HepG2 (cell line): ENCODE measurements at regions not wholly inside any gene's neighbourhood (a gene's known extent, or its start where the extent isn't known, plus 50 kb on each side); places are given as distances from the start of the nearest gene placed in this dataset.

Experiments
- ATAC-seq: fragments of 200-7000 bp; cut with Tn5 transposase; 3 replicates; pipeline ENCODE4 v1.9.1; 2020; ENCODE audit warnings: mild to moderate bottlenecking, moderate library complexity
- BruUV-seq: library from RNA; stranded (reverse); fragments of 400-500 nt; replicated peaks from 2 replicates; lab custom pipeline; 2021; lab: Mats Ljungman, UMichigan
- CTCF ChIA-PET: fragments of 300-600 bp; formaldehyde crosslinking; extraction: SDS; loops from one replicate; lab custom pipeline; 2021; ENCODE audit warnings: low total read pairs, inconsistent platforms, low intra/inter-chr PET ratio; lab: Yijun Ruan, JAX
- POLR2A ChIA-PET: fragments of 350-600 bp; sonication (Branson Sonifier 250); formaldehyde crosslinking; loops from one replicate; lab custom pipeline; 2020; ENCODE audit warnings: antibody characterized with exemption, inconsistent platforms; lab: Yijun Ruan, JAX
- DNase-seq: peaks from one replicate; pipeline ENCODE4 v3.0.0-alpha.2; 2015; ENCODE audit warnings: low spot score
- FAIRE-seq: peaks from 3 replicates; lab custom pipeline; 2011; peaks lifted over from hg19 to GRCh38; lab: Jason Lieb, UNC
- H2AFZ ChIP-seq: one replicate; pipeline ENCODE4 v1.6.1; 2011; ENCODE audit warnings: low read length, inconsistent platforms
- H3K27ac ChIP-seq: fragments of 300-600 bp; 3 replicates; pipeline ENCODE4 v1.8.0; 2011; ENCODE audit warnings: mixed run types, mild to moderate bottlenecking, mixed read lengths, low read length, inconsistent platforms; ENCODE audit not compliant: insufficient read depth; ENCODE audit errors: extremely low read length
- H3K27me3 ChIP-seq, 2 experiments: fragments of 200-600 bp in 1 of 2; 2 replicates in 1 of 2; 3 replicates in 1 of 2; pipeline versions ENCODE4 v1.6.0 to v1.8.0; 2011; ENCODE audit warnings: low read length in 2 of 2, mild to moderate bottlenecking in 2 of 2, moderate library complexity in 2 of 2, inconsistent platforms in 1 of 2; ENCODE audit not compliant: insufficient read depth in 2 of 2, control insufficient read depth in 1 of 2
- H3K36me3 ChIP-seq, 2 experiments: fragments of 200-600 bp in 1 of 2; replicated peaks in 1 of 2; 2 replicates in 1 of 2; 3 replicates in 1 of 2; pipeline versions ENCODE4 v1.5.1 to v1.8.0; 2011; ENCODE audit warnings: low read length in 2 of 2, inconsistent platforms in 1 of 2; ENCODE audit not compliant: insufficient read depth in 2 of 2, control insufficient read depth in 1 of 2
- H3K4me1 ChIP-seq: 2 replicates; pipeline ENCODE4 v1.5.1; 2012; ENCODE audit warnings: low read length, inconsistent platforms; ENCODE audit not compliant: insufficient read depth
- H3K4me2 ChIP-seq: 2 replicates; pipeline ENCODE4 v1.6.0; 2011; ENCODE audit warnings: low read depth, low read length, inconsistent platforms
- H3K4me3 ChIP-seq, 3 experiments: fragments of 200-600 bp in 1 of 3; sonication (generic), shearing (Covaris generic) in 1 of 3; replicated peaks in 1 of 3; 2 replicates each; pipeline ENCODE4 v1.5.1; 2011 to 2016; ENCODE audit warnings: low read length in 3 of 3, inconsistent platforms in 2 of 3, low read depth in 2 of 3, mild to moderate bottlenecking in 2 of 3, control low read depth in 1 of 3, mixed read lengths in 1 of 3; ENCODE audit not compliant: insufficient read depth in 1 of 3
- H3K79me2 ChIP-seq: one replicate; pipeline ENCODE4 v1.6.1; 2011; ENCODE audit warnings: low read length, inconsistent platforms; ENCODE audit not compliant: insufficient read depth
- H3K9ac ChIP-seq: 2 replicates; pipeline ENCODE4 v1.6.0; 2011; ENCODE audit warnings: mild to moderate bottlenecking, low read depth, low read length, inconsistent platforms; ENCODE audit not compliant: insufficient read depth
- H3K9me3 ChIP-seq: 2 replicates; pipeline ENCODE4 v1.5.1; 2012; ENCODE audit warnings: mild to moderate bottlenecking, low read length
- H4K20me1 ChIP-seq: 2 replicates; pipeline ENCODE4 v1.6.0; 2011; ENCODE audit warnings: inconsistent platforms, mild to moderate bottlenecking, low read length, moderate library complexity; ENCODE audit not compliant: insufficient read depth
- BRD4 ChIP-seq: sonication (generic); formaldehyde crosslinking; IDR thresholded peaks from 2 replicates; pipeline ENCODE4 v1.4.0; 2020; ENCODE audit warnings: missing genetic modification reagents
- CTCF ChIP-seq: sonication (generic); formaldehyde crosslinking; IDR thresholded peaks from 2 replicates; pipeline ENCODE4 v1.5.0; 2020; ENCODE audit warnings: mild to moderate bottlenecking, missing genetic modification reagents, moderate library complexity
- SRSF4 ChIP-seq: fragments of 200-400 bp; formaldehyde crosslinking; IDR thresholded peaks from one replicate; pipeline ENCODE4 v1.6.1; 2018; ENCODE audit warnings: mild to moderate bottlenecking, low read depth, low read length, moderate library complexity; ENCODE audit not compliant: poor library complexity, severe bottlenecking
- TFDP1 ChIP-seq: IDR thresholded peaks from 2 replicates; pipeline ENCODE4 v1.6.1; 2016; ENCODE audit warnings: missing compliant biosample characterization, missing genetic modification reagents, borderline replicate concordance
- ZMAT3 ChIP-seq: sonication (generic); formaldehyde crosslinking; conservative IDR thresholded peaks from 2 replicates; pipeline ENCODE4 v1.7.0; 2021; ENCODE audit warnings: missing genetic modification reagents
- ZNF574 ChIP-seq: sonication (generic); formaldehyde crosslinking; IDR thresholded peaks from 2 replicates; pipeline ENCODE4 v1.4.0; 2020; ENCODE audit warnings: missing genetic modification reagents
- WGBS: methylation state at CpG from one replicate; pipeline ENCODE4 v1.1.6; 2017; ENCODE audit warnings: low lambda C conversion rate; 5-methylcytosine and 5-hydroxymethylcytosine counted together
- in situ Hi-C: cut with HindIII; loops from 2 replicates; pipeline ENCODE4 v1.10.0; 2017; ENCODE audit warnings: low pct_unique_long_range_greater_than_20kb; ENCODE audit not compliant: extremely low pct_ligation_motif_present
- intact Hi-C: fragments of 100-400 bp; cut with micrococcal nuclease; formaldehyde crosslinking; loops from one replicate; pipeline ENCODE4 v1.10.0; 2022; ENCODE audit not compliant: unreplicated experiment

DNA sequence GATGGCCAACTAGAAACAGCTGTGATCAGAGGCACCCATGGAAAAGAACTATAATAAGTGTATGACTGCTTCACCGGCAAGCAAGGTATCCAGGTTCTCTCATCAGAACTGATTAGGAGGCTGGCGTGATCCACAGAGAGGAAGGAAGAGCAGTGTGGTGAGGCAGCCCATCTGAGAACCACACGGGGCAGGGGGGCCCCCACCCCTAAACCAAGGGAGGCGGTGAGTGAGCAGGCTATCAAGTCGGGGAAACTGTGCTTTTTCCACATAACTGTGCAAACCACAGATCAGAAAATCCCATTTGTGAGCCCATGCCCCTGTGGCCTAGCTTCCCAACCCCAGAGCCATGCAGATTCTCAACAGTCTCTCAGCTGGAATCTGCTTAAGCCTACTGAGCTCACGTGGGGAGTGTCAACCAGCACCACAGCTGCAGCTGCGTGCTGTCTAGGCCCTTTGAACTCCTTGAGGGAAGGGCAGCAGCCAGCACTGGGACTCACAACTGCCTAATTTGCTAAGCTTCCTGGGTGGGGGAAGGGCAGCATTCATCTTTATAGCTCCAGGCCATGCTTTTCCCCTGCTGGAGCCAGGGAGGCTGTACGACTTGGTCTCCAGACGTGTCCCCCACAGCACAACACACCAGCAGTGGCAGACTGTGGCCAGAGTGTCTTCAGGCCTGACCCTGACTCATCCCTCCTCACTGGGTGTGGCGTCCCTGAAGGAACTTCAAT is 444.4 kb upstream of the ATP2B1 start:
- ChIA-PET CTCF (no interaction called here), POLR2A (no interaction called here)
- no peak overlapping the region for H3K4me3 ChIP-seq
- no TSS peak for BruUV-seq
- intact Hi-C loops (no loop called here), in situ Hi-C loops (no loop called here)
- H3K79me2 ChIP-seq, result no peaks in the 10 kb centered on the region
- FAIRE-seq (no peak), DNase-seq (no peak), ATAC-seq (no peak)
- H3K36me3 ChIP-seq, result no peaks in the 10 kb centered on the region
- H3K9ac ChIP-seq, result no peak overlapping the region
- H3K27me3 ChIP-seq, result no peaks in the 10 kb centered on the region
- no peaks in the 10 kb centered on the region for H3K4me1 ChIP-seq
- no peaks in the 10 kb centered on the region for H4K20me1 ChIP-seq
- WGBS, result 50% methylated on average over 2 of the region's 10 CpGs
- TF ChIP-seq CTCF (CRISPR knock-in tag) (no peak), TFDP1 (CRISPR knock-in tag) (no peak), SRSF4 (no peak), ZMAT3 (no peak), ZNF574 (CRISPR knock-in tag) (no peak), BRD4 (no peak)
- no peak overlapping the region for H3K4me2 ChIP-seq
- peaks cover 14% of the 10 kb centered on the region; the same call in 1 of the 2 replicates for H3K9me3 ChIP-seq
- H3K27ac ChIP-seq, result no peak overlapping the region
- H2AFZ ChIP-seq, result no peak overlapping the region
